GM19463 (cell line): ENCODE measurements at regions not wholly inside any gene's neighbourhood (a gene's known extent, or its start where the extent isn't known, plus 50 kb on each side); places are given as distances from the start of the nearest gene placed in this dataset.
"Not testable (repeated sequence)": the region's sequence is repeated elsewhere in the genome, so short reads cannot be mapped to it uniquely, and the experiment has no call there.

Experiments used
- ATAC-seq: cut with Tn5 transposase; IDR thresholded peaks from one replicate; pipeline ENCODE4 v1.9.1; 2021; ENCODE audit warnings: mild to moderate bottlenecking, moderate library complexity; ENCODE audit not compliant: unreplicated experiment

- ATAC-seq: no peak
Measured at GRCh38 chr2:64742678-64743077, 89.0 kb upstream of the SERTAD2 start.

GRCh38 chr2:64743739-64744330 lies 90.1 kb upstream of the SERTAD2 start:
- ATAC-seq: no peak

- ATAC-seq: no peak
Measured at GRCh38 chr2:64745562-64745961, 91.8 kb upstream of the SERTAD2 start.

DNA sequence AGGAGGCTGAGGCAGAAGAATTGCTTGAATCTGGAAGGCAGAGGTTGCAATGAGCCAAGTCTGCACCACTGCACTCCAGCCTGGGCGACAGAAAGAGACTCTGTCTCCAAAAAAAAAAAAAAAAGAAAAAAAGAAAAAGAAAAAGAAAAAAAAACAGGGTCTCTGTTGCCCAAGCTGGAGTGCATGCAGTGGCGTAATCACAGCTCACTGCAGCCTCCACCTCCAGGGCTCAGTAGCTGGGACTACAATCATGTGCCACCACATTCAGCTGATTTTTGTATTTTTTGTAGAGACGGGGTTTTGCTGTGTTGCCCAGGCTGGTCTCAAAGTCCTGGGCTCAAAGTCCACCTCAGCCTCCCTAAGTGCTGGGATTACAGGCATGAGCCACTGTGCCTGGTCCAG lies 94.0 kb upstream of the SERTAD2 start:
- ATAC-seq: not testable (repeated sequence)

DNA sequence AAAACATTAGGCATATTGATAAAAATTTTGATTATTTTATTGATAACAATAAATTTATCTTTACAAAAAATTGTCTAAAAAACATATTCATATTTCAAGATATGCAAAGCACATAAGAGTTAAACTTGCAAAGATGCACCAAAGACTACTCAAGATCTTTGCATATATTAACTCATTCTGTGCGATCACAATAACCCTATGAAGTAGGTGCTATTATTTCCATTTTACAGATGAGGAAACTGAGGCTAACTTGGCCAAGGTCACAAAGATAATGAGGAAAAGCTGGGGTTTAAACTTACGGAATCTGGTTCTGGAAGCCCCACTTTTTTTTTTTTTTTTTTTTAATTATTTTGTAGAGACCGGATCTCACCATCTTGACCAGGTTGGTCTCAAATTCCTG lies 94.4 kb upstream of the SERTAD2 start:
- no peak for ATAC-seq

DNA sequence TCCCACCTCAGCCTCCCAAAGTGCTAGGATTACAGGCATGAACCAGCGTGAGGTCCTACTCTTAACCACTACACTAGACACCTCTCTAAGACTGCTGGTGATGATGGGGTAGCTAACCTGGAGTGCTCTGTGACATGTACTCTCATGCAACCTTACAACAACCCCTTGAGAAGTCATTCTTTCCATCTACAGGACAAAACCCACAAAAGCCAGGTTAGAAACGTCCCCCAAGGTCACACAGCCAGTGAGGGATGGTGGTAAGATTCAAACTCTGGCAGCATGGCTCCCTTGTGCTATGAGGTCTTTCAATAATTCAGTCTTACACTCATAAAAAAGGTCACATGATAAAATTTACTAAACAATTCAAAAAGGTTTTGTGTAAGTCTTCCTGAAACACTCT lies 94.8 kb upstream of the SERTAD2 start:
- no peak for ATAC-seq

- ATAC-seq: no peak
Measured at GRCh38 chr2:64749446-64749845, 95.7 kb upstream of the SERTAD2 start.

- no peak for ATAC-seq
Measured at GRCh38 chr2:64750001-64750816, 96.5 kb upstream of the SERTAD2 start.

GRCh38 chr2:64750817-64751285 lies 97.1 kb upstream of the SERTAD2 start:
- ATAC-seq: peak; percentile 83

DNA sequence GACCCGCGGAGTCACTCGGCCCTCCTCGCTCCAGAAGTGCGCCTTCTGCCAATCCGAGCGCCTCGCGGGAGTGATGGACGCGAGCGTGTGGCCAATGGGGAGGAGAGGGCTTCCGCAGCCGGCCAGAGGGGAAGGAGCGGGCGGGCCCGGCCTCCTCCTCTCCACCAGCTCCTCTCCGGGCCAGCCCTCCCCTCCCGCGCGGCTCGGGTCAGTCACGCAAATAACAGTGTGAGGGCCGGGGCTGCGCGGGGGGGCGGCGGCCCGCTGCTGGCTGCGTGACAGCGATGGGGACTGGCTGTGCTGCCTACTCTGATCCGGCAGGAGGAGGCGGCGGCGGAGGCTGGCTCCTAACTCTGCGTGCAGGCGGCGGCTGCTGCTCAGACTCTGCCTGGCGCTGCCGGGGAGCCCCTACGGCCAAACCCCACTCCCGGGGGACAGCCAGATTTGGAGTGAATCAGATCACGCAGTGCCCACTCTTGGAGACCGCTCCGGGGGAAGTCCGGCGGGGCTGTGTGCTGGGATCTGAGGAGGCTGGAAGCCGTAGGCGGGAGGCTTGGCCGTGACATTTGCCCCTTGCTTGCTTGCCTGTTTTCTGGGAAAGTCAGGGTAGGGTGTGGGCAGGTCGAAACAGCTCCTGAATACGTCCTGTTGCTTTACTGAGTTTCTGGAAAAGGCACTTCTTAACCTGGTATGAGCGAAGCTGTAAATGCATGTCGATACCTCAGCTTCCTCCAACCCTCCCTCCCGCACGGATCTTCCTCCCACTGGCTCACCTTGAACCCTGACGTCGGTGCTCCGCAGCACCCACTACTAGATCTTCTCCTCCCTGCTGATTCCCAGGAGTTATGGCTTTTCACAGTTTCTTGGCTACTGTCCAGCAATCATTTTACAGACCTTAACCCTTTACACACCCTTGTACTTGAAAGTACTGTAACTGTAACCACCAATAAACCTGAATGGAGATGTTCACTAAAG lies 97.9 kb upstream of the SERTAD2 start:
- peak; percentile 78 for ATAC-seq

- ATAC-seq: no peak
Measured at GRCh38 chr2:64753399-64753798, 99.7 kb upstream of the SERTAD2 start.

DNA sequence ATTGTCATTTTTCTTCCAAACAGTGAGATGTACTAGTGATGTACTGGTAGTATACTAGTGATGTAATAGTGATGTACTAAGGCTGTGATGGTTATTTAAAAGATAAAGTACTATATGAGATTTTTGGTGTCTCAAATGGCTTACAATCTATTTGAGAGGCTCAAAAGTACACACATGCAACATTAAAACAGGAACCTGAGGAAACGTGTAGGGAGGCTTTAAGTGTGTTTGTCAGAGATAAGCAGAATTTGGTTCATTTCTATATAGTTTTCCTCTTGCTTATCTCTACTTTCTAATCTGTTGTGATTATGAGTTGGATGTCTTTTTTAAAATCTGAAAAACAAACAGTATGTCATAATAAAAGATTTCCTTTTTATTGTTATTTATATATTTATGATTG lies 100.9 kb upstream of the SERTAD2 start:
- ATAC-seq: no peak

DNA sequence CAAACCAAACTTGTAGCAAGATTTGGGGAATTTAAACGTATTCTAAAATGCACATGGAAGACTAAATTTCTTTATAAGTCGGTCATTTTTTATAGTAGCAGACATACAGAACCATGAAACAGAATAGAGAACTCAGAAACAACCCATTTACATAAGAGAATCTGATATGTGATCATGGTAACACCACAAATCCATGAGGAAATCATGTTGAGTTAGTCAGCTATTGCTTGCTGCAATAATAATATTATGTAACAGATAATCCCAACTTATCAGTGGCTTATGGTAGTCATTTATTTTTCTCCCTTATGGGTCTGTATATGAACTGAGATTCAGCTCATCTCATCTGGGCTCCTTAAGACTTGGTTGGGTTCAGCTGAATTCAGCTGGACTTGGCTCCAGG lies 103.4 kb upstream of the SERTAD2 start:
- ATAC-seq: no peak

- ATAC-seq: no peak
Measured at GRCh38 chr2:64760128-64760527, 106.4 kb upstream of the SERTAD2 start.

GRCh38 chr2:64762301-64762997 lies 108.7 kb upstream of the SERTAD2 start:
- no peak for ATAC-seq

GRCh38 chr2:64763126-64763525 lies 109.4 kb upstream of the SERTAD2 start:
- ATAC-seq: no peak

DNA sequence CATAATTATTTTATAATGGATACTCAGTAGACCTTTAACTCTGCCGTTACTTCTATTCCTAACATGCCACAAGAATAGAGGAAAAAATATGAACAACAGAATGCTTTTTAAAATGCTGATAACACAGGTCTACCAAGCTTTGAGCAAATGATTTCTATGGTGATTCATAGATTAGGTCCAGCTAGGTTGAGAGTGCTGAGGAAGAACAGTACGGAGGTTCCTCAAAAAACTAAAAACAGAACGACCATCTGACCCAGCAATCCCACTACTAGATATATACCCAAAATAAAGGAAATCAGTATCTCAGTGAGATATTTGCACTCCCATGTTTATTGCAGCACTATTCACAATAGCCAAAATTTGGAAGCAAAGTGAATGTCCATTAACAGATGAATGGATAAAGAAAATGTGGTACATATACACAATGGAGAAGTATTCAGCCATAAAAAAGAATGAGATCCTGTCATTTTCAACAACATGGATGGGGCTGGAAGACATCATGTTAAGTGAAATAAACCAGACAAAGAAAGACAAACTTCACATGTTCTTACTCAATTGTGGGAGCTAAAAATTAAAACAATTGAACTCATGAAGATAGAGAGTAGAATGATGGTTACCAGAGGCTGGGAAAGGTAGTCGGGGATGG lies 111.6 kb upstream of the SERTAD2 start:
- no peak for ATAC-seq

DNA sequence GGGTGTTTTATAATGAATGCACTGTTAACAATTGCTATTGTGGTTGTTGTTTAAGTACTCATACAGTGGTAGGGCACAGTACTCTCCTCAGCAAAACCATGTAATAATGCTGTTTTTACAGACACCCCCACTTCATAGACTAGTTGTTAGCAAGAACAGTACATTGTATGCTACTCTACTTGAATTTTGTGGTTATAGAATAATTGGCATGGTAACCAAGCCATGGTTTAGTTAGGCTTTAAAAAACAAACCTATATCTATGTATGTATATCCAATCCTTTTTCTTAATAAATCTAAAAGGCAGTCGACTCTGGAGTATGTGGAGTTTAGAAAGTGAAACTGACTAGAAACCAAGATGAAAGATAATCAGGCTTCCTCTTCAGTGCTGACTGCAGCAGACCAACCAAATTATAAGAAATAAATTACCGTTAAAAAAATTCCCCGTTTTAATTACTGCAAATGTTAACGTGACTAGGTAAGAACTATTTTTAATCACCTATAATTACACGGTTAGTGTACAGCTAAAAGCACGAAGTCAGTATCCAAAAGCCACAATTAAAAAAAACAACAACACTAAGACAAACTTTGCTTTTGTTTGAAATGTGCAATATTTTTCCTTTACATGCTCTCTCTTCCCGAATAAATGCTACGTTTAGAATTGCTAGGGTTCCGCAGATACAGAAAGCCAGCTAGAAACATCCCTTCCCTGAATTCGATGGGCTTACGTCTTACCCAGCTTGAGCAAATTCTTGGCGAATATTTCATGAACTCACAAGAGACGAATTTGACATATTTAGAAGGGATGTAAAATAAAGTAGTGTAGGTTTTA lies 113.3 kb upstream of the SERTAD2 start:
- peak; percentile 23 for ATAC-seq
